Umbilical cord (tissue), 1 donor: ENCODE measurements at regions not wholly inside any gene's neighbourhood (a gene's known extent, or its start where the extent isn't known, plus 50 kb on each side); places are given as distances from the start of the nearest gene placed in this dataset.

ENCODE experiments used
- DNase-seq: peaks from one replicate; pipeline ENCODE4 v3.0.0-alpha.2; 2015; ENCODE audit warnings: low spot score

DNA sequence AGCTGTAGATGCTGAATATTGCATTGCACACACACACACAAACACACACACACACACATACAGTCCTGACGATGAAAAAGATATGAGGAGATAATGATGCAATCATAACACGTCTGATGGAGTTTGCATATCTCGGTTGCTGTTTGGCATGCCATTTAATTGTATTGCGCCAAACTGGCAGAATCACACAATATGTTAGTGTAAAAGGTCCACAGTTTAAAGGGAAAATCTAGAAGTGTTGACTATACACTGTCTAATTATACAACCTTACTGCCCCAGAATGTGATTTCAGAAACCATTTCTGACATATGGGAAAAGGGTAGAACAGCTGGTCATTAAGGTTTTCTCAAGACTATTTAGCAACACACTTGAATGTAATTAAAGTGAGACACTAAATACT lies 123.7 kb upstream of the PROX1 start:
- DNase-seq, result no peak

DNA sequence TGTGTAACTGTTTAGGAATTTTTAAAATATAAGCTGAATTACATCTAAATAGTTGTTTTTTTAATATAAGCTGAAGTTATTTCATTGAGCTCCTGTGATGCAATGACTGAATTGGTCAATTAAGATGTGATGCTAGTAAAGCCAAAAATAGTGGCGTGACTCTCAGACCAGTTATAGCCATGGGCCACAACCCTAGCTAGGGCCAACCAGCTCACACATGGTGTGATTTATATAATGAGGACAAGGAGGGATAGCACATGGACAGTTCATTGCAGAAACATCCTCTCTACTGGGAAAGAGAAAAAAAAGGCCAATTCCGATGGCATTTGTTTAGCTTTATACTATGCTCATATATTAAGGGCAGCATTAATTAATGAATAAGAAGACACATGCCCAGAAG lies 119.3 kb upstream of the PROX1 start:
- DNase-seq, result no peak

- DNase-seq, result no peak
These were observed 116.6 kb upstream of the PROX1 start for GRCh38 chr1:213871179-213871578.

DNA sequence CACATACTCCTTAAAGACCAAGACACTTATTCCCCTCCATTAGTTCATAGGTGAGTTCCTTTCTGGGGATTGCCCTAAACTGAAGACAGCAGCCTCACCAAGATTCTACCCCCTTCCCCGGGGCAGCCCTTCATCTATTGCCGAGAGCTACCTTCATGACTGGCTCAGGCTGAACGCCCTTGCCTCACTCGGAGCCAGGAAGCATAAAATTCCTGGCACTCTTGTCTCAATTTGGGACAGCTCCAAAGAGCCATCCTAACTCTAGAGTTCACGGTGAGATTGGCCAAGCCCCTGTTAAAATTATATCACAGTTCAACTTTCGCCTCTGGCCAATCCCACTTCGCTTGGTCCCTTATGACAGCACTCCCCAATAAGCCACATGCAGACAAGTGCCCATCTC lies 113.0 kb upstream of the PROX1 start:
- no peak for DNase-seq

DNA sequence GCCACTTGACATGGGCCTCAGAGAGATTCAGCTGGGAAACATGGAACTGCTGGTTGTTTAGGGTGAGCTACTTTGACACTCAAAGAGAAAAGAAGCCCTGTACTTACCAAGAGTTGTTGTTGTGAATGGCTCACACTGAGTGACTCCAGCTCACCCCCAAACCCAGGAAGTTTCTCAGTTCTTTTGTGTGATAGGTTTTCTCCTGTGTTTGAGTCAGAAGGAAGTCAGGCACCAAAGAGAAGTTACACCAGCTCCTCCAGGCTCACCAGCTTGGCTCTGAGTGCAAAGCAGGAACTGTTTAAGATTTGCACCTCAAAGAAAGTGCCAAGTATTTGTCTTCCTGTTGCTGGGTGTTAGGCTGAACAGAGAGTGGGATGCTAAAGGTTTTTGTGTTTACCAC lies 111.2 kb upstream of the PROX1 start:
- no peak for DNase-seq

DNA sequence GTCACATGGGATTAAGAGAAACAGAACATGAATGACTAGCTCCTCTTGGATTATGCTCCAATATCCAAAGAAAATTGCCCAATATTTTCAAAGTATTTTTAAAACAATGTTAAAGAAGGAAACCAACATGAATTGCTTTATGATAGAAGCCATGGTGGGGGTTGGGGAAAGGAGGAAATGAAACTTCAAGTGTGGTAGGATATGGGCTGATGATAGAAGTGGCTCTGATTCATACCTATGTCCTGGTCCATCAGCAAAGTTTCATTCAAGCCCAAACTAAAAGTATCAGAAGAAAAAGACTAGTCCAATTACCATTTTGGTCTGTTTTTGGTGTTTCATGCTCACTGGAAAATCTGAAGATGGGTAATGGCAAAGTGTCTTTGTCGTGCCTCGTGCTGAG lies 104.2 kb upstream of the PROX1 start:
- DNase-seq, result no peak

DNA sequence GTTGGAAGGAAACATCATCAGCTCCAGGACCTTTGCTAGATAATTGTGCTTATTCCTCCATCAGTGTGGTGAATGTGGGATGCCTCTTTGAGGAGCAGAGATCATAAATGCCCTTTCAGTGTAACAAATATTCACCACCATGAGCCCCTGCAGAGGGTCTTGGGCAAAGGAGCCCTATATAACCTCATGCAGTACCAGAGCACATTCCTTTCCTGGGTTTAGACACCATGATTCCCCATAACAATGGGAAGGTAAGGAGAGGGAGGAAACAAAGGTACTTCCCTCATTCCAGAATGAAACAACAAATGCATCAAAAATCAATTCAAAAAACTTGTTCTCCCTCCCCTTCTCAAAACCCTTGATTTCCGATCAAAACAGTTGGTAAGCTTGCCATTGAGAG lies 103.4 kb upstream of the PROX1 start:
- no peak for DNase-seq

DNA sequence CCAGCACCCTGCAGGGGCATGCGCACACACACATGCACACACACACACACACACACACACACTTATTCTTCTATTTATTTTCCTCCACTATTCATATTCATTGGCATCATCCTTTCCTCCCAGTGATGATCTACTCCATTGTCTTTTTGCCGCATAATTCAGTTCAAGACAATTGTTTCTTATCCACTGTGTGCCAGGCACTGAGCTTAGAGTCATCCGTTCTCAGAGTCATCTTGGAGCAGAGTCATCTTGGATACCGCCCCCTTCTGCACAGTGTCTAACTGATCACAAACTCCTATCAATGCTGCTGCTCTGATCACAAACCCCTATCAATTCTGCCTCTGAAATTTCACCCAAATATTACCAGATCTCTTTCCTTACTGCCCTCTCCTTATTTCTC lies 102.8 kb upstream of the PROX1 start:
- no peak for DNase-seq

DNA sequence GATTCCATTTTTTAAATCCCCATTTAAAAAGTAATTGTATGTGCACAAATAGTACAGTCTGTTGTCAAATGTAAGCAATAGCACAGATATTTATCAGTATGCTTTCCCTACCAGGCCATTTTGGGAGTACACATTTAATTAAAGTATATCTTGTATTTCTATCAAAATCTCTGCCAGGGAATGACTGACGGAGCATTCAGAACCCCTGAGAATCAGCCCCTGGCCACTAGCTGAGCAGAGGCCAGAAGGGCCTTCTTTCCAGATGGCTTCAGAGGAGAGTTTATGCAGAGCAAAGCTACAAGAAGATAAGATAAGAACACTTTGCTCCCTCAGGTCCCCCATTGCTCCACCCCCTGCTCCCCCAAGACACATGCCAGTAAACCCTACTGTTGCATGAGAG lies 99.9 kb upstream of the PROX1 start:
- no peak for DNase-seq

- peak; percentile 83 for DNase-seq
These were observed 95.5 kb upstream of the PROX1 start for GRCh38 chr1:213891989-213892902.

DNA sequence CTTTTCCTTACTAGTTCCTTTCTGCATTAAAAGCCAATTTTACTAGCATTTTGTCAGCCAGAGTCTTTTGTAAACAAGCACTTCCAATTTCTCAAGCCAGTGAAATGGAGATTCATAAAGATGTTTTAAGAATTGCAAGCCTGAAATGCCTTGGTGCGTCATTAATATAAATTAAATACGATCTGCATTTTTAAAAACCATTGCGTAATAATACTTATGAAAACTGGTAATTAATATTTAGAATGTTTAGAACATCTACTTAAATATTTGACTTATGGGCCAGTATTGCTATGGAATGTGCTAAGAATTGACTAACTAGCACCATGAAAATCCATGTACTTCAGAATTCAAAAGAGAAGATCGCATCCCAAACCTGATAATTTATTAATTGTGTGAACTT lies 89.1 kb upstream of the PROX1 start:
- no peak for DNase-seq

DNA sequence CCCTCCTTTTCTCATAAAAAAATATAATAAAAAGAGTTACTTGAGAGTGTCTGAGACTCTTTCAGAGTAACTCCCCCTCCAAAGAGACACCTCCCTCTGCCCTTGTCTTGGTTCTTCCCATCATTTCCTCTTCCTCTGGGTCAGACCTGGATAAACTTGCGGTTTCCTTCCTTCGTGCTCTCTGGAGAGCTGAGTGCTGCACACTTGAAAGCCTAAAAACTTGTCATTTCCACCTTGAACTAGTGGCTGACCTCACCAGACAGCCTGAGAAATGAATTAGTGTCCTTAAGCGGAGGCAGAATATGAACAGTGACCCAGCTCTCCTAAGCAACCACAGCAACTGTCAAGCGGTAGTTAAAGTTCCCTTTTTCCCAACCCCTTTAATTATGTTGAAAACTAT lies 88.4 kb upstream of the PROX1 start:
- no peak for DNase-seq

DNA sequence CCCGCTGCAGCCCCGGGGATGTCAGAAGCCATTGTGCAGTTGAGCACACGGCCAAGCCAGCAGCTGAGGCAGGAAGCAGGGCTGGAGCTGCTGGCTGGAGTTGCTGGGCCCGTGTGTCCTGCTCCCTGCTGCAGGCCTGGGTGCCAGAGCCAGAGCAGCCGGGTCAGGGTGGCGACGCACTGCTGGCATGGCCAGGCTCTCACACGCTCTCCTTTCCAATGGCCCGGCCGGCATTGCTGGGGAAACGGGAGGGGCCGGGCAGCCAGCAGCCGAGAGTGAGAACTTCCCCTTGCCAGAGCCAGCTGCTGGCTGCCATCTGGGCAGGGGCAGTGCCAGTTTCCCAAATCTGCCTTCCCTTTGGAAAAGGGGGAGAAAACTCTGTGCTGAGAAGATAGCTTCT lies 82.4 kb upstream of the PROX1 start:
- DNase-seq, result no peak

DNA sequence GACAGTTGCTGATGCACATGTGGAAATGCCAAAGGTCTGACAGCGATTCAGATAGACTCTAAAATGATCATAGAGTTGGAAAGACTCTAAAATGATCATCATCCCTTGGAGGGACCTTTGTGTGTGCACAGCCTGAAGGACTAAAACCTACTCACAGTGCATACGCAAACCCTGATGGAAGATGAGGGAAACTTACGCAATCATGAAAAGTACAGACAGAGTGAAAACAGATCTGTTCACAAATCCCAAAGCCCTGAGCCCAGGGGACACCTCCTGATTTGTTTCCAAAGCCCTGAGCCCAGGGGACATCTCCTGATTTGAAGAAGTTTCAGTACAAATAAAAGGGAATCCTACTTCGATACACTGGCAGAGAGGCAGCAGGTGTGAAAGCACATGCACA lies 79.3 kb upstream of the PROX1 start:
- DNase-seq, result no peak

DNA sequence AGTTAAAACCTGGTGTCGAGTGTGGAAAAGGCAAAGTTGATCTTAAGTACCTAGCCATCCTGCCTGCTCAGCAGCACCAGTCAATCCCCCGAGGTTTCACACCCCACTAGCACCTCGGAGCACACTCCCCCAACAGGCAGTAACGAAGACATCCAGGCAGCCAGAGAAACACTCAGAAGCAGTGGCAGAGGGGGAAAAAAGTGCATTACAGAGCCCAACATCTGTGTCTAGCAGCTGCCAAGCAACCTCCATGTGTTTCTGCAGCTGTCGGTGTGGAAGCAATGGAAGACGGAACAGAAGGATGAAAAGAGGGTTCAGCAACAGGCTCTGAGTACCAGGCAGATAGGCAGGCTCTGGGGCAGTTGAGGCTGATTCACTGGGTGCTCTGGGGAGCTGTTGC lies 73.4 kb upstream of the PROX1 start:
- peak; percentile 8 for DNase-seq

DNA sequence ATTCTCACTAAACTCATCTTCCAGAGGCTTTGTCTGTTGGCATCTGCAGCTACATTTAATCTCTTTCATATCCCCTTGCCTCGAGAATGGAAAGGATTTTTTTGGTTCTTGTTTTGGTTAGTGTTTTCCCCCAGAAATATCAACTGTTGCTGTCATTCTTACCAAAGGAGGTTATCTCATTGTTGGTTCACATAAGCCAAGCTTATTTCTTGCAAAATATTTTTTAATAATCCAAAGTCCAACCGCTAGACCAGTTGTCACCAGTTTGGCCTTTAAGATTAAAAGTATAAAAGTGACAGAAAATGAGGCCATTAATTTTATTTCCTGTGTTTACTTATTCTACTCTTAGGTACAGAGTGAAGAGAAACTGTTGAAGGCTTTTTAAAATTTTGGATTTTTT lies 66.5 kb upstream of the PROX1 start:
- no peak for DNase-seq

DNA sequence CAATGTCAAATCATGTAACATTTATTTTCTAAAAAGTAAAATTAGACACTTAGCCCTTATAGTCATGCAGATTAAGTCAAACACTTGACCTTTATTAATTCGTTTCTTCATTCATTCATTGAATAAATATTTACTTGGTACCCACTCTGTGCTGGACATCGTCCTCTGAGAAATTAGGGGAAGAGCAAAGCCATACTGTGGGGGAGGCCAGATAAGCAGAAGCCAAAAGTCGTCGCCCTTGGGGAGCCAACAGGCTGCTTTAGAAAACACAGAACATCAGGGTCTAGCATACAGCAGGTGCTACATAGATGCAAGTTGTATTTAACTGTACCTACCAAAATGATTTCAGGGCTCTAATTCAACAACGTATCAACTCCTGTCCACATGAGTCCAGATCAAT lies 66.1 kb upstream of the PROX1 start:
- DNase-seq, result no peak

DNA sequence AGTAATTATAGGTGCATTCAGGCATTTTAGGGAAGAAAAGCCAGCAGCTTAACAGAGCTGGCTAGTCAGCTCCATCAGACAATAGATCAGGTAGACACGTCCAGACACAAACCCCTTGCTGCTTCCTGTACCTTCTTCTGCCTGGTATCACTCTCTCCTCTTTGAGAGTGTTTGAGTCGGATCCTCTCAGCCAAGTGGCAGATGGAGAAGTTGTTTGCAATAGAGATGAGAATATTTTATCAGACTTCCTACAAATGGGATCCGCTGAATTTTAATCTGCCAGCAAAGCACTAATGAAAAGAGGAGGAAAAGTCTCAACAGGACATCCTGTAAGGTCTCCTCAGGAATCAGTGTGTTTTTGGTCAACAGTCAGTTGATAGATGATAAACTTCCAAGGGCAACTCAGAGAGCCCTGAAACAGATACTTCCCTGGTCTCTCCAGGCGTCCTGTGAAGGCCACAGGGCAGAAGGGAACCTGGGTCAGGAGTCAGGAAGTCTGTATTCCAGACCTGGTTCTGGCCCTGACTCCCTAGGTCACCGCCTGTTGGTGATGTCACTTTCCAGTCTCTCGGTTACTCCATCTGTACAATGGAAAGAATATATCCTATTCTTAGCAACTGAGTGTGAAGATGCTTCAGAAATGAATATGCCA lies 62.1 kb upstream of the PROX1 start:
- no peak for DNase-seq

- no peak for DNase-seq
These were observed 59.9 kb upstream of the PROX1 start for GRCh38 chr1:213927846-213928245.

DNA sequence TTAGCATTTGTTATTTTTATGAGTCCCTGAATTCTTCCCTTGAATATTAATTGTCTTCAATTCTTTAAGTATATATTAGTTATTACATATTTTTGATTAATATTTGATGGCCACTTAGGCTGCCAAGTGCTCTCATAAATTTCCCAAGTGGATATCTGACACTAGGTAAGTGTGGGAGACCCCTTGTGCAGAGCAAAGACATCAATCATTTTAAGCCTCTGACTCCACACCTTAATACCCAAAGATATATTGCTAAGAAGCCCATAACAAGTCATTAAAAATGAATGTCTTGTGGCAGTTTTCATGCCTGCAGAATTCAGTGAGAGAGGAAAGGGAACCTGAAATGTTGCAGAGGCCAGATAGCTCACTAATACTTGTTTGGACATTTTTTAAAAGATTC lies 58.4 kb upstream of the PROX1 start:
- no peak for DNase-seq

DNA sequence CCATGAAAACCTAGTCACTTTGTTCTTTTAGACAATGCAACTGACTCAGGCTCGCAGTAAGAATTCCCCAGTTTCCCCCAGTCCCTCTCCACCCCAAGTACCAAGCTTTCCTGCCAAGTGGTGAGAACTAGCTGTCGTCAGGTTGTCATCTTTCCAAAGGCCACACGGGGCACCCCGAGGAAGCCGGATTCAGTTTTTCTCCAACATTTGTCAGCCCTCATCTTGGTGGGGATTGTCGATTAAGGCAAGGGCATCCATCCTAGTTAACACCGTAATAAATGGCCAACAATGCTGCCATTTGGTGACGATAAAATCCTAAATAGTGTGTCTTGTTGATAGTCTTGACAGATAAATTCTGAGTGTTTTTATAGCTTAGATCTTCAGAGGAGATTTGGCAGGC lies 55.9 kb upstream of the PROX1 start:
- DNase-seq, result no peak

DNA sequence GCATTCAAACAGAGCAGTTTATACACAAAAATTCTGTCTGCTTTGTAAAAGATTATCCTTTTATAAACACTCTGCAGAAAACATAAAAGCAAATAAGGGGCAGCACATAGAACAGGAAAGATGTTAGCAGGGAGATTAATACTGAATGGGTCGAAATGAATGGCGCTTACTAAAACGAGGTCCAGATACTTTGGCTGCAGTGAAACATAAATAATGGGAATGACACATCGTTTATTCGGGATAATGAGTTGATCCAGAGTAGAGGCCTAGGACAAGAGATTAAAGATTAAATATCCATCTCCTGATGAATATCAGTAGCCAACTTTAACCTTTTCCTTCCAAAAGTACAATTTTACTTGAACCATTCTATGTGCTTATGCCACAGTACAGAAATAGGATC lies 54.4 kb upstream of the PROX1 start:
- no peak for DNase-seq

- DNase-seq, result peak; percentile 3
These were observed 53.1 kb upstream of the PROX1 start for GRCh38 chr1:213934649-213935048.
